LNCAP (cell line): ENCODE measurements at regions not wholly inside any gene's neighbourhood (a gene's known extent, or its start where the extent isn't known, plus 50 kb on each side); places are given as distances from the start of the nearest gene placed in this dataset.

Experiments
- CTCF ChIP-seq: fragments of 450-650 bp; IDR thresholded peaks from 2 replicates; pipeline ENCODE4 v1.5.1; 2017; ENCODE audit warnings: mild to moderate bottlenecking

DNA sequence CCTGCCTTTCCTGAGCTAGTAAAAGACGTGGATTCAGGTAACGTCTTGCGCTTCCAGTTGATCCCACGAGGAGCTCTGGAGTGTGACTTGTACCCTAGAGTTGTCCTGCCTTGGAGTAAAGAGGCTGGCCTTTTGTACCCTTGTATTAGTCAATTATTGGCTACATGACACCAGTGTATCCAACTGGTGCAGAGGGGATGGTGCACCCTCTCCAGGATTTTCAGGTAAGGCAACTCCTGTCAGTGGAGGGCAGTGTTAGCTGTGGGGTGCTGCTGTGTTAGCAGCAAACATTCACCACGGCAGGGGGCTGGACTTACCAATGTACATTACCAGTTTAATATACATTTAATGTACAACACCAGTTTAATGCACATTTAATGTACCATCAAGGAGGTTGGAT is 233.5 kb downstream of the MIAT start:
- TF ChIP-seq CTCF: no peak

GRCh38 chr22:26891429-26891828 is 234.0 kb downstream of the MIAT start:
- TF ChIP-seq CTCF: no peak

DNA sequence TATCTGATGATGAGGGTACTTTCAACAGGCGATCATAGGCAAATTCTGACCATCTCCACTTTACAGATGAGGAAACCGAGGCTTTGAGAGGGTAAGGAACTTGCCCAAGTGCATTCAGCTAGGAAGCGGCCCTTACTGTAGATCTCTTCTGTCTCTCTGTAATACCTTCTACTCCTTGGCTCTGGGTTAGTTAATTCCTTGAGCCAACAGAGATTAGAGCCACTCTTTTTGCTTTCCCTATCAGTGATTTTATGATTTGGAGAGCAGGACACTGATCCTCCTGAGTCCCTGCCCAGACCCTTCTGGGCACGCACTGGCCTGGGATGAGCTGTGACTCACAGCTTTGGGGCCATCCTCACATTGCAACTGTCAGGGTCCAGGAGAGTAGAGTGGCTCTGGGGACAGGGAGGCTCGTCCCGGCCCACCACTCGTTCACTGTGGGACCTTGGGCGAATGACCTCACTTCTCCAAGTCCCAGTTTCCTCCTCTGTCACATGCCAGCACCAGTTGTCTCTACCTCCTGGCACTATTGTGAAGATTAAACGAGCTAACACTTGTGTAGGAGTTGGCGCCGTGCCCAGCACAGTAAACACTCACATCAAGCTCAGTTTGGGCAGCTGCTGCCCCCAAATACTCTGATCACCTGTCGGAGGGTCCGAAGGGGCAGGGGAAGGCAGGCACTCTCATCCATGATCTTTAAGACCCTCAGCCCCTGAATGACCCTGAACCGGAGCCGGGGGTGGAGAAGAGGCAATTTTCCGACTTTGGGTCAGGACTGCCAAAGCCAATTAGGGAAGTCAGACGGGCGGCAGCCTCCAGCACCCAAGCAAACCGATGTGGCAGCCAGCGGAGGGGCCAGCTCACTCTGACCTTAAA is 235.0 kb downstream of the MIAT start:
- TF ChIP-seq CTCF: no peak

DNA sequence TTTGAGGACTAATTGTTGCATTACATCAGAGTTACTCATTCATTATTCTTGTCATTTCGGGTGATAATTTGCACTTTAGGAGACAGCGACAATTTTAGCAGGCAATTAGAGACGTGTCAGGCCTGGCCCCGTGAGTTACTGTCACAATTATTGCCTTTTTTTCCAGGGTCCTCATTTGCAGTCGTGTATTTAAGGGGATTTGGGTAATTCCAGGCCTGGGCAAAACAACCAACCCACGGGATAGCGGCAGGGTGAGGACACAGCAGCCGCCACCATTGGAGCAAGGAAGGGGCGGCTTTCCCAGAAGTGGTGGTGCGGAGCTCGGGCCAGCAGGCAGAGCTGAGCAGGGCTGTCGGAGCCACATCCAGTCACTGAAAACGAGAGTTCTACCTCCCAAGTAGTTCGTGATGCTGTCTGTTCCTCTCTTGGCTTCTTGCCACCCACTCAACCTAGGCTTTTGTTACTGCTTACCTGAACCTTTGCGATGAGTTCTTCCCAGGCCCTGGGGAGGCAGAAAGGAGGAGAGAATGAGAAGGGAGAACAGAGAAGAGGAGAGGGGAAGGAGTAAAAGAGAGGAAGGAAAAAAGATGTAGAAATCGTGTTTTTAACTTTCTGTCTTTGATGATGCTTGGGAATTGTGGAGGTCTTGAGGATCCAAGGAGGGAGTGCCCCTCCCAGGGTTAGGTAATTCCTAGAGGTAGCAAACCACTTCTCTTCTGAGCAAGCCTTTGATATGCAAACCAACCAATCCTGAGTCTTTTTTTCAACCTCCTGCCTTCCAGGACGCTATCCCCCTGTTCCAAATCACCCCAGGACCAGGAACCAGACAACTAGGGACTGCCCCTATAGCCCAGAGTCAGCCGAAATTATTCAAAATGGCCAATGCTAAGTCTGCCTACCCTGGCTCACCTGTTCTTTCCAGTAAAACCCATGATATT is 236.1 kb downstream of the MIAT start:
- no peak for TF ChIP-seq CTCF

DNA sequence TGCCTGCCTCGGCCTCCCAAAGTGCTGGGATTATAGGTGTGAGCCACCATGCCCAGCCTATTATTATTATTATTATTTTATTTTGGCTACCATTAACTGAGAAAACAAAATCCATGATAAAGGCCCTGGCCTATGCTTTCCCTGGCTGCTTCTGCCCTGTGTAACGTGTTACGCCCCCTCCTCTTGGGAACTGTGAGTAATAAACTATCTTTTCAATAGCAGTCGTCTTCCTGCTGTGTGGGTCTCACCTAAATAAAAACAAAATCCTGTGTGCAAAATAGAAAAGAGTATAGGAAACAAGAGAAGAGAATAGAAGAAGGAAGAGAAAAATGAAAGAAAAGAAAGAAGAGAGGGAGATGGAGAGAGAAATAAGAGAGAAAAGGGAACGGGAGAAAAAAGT is 237.0 kb downstream of the MIAT start:
- TF ChIP-seq CTCF: no peak

- no peak for TF ChIP-seq CTCF
Observed at GRCh38 chr22:26894766-26895485, 237.5 kb downstream of the MIAT start.

GRCh38 chr22:26897384-26897783 is 240.0 kb downstream of the MIAT start:
- no peak for TF ChIP-seq CTCF
